CD14-positive monocyte (primary cell): ENCODE measurements at regions not wholly inside any gene's neighbourhood (a gene's known extent, or its start where the extent isn't known, plus 50 kb on each side); places are given as distances from the start of the nearest gene placed in this dataset.

ENCODE experiments used
- DNase-seq, 3 donors: peaks; one replicate each; pipeline ENCODE4 v3.0.0-alpha.2; 2011 to 2022
- H2AFZ ChIP-seq: 2 replicates; pipeline ENCODE4 v1.6.0; 2012; ENCODE audit warnings: mild to moderate bottlenecking, low read depth, low read length, inconsistent platforms; ENCODE audit not compliant: insufficient read depth, poor library complexity, severe bottlenecking
- H3K27ac ChIP-seq, 2 donors: 1 replicate in 1 of 2; 2 replicates in 1 of 2; pipeline ENCODE4 v1.5.1; 2012 to 2013; ENCODE audit warnings: low read length in 2 of 2, control low read depth in 1 of 2, inconsistent platforms in 1 of 2, low read depth in 1 of 2, mild to moderate bottlenecking in 1 of 2
- H3K27me3 ChIP-seq, 2 donors: one replicate each; pipeline versions ENCODE4 v1.6.0 to v1.6.1; 2011 to 2013; ENCODE audit warnings: low read length in 2 of 2; ENCODE audit not compliant: control insufficient read depth in 2 of 2, insufficient read depth in 2 of 2
- H3K36me3 ChIP-seq, 2 donors: replicated peaks in 1 of 2; 1 replicate in 1 of 2; 2 replicates in 1 of 2; pipeline versions ENCODE4 v1.5.1 to v1.6.1; 2012 to 2013; ENCODE audit warnings: low read length in 2 of 2, control low read depth in 1 of 2, inconsistent platforms in 1 of 2, mild to moderate bottlenecking in 1 of 2; ENCODE audit not compliant: insufficient read depth in 2 of 2, control insufficient read depth in 1 of 2
- H3K4me1 ChIP-seq, 2 donors: 1 replicate in 1 of 2; 2 replicates in 1 of 2; pipeline versions ENCODE4 v1.5.1 to v1.6.1; 2012 to 2013; ENCODE audit warnings: low read length in 2 of 2, control low read depth in 1 of 2, inconsistent platforms in 1 of 2, mild to moderate bottlenecking in 1 of 2, moderate library complexity in 1 of 2; ENCODE audit not compliant: insufficient read depth in 2 of 2, control insufficient read depth in 1 of 2
- H3K4me2 ChIP-seq: replicated peaks from 2 replicates; pipeline ENCODE3; 2012; ENCODE audit warnings: low read length, moderate library complexity, mild to moderate bottlenecking; ENCODE audit not compliant: poor library complexity, severe bottlenecking; ENCODE audit errors: extremely low read depth
- H3K4me3 ChIP-seq, 3 experiments: fragments of 200-600 bp in 1 of 3; sonication (generic) in 1 of 3; replicated peaks in 1 of 3; 1 replicate in 2 of 3; 2 replicates in 1 of 3; pipeline ENCODE4 v1.5.1; 2011 to 2013; ENCODE audit warnings: low read length in 3 of 3, mild to moderate bottlenecking in 3 of 3, control low read depth in 2 of 3, low read depth in 2 of 3, inconsistent platforms in 1 of 3, moderate library complexity in 1 of 3
- H3K79me2 ChIP-seq: 2 replicates; pipeline ENCODE4 v1.6.0; 2012; ENCODE audit warnings: mild to moderate bottlenecking, control low read depth, inconsistent platforms, low read length, moderate library complexity; ENCODE audit not compliant: insufficient read depth
- H3K9ac ChIP-seq: 2 replicates; pipeline ENCODE4 v1.6.0; 2017; ENCODE audit warnings: low read length, mild to moderate bottlenecking; ENCODE audit not compliant: insufficient read depth, poor library complexity, severe bottlenecking
- H3K9me3 ChIP-seq, 2 donors: replicated peaks in 1 of 2; 1 replicate in 1 of 2; 2 replicates in 1 of 2; pipeline versions ENCODE4 v1.5.1 to v1.6.1; 2012 to 2013; ENCODE audit warnings: low read length in 2 of 2, control low read depth in 1 of 2; ENCODE audit not compliant: control insufficient read depth in 1 of 2, insufficient read depth in 1 of 2
- H4K20me1 ChIP-seq: 2 replicates; pipeline ENCODE4 v1.6.0; 2012; ENCODE audit warnings: mild to moderate bottlenecking, low read length, control low read depth, moderate library complexity; ENCODE audit not compliant: insufficient read depth
- H3K27ac Mint-ChIP-seq, 7 donors: one replicate each; pipeline ENCODE4 v1.8.0; 2020; ENCODE audit warnings: mild to moderate bottlenecking in 7 of 7, mixed read lengths in 7 of 7, moderate library complexity in 6 of 7, inconsistent platforms in 2 of 7
- H3K27me3 Mint-ChIP-seq, 3 donors: one replicate each; pipeline ENCODE4 v1.8.0; 2021 to 2022; ENCODE audit warnings: low read depth in 3 of 3, mild to moderate bottlenecking in 3 of 3, mixed read lengths in 3 of 3, moderate library complexity in 3 of 3, inconsistent platforms in 1 of 3
- H3K36me3 Mint-ChIP-seq, 2 donors: one replicate each; pipeline ENCODE4 v1.8.0; 2020; ENCODE audit warnings: mixed read lengths in 2 of 2, inconsistent platforms in 1 of 2, mild to moderate bottlenecking in 1 of 2
- H3K4me1 Mint-ChIP-seq: one replicate; pipeline ENCODE4 v1.8.0; 2020; ENCODE audit warnings: mild to moderate bottlenecking, mixed read lengths
- H3K4me3 Mint-ChIP-seq, 2 donors: one replicate each; pipeline ENCODE4 v1.8.0; 2020; ENCODE audit warnings: mild to moderate bottlenecking in 2 of 2, mixed read lengths in 2 of 2, moderate library complexity in 1 of 2
- H3K9me3 Mint-ChIP-seq, 7 donors: one replicate each; pipeline ENCODE4 v1.8.0; 2020 to 2022; ENCODE audit warnings: mixed read lengths in 7 of 7, mild to moderate bottlenecking in 6 of 7, moderate library complexity in 6 of 7, inconsistent platforms in 2 of 7
- CTCF ChIP-seq: fragments of 200-600 bp; IDR thresholded peaks from one replicate; pipeline ENCODE4 v1.8.0; 2022; ENCODE audit warnings: antibody characterized with exemption, mild to moderate bottlenecking
- WGBS: methylation state at CpG from one replicate; pipeline ENCODE4 v1.1.5; 2013; ENCODE audit warnings: missing lambda C conversion rate; ENCODE audit not compliant: insufficient coverage; 5-methylcytosine and 5-hydroxymethylcytosine counted together
- intact Hi-C, 2 donors: fragments of 100-400 bp; cut with micrococcal nuclease; formaldehyde crosslinking; loops; one replicate each; pipeline versions ENCODE4 v1.15.0 to v1.15.1; 2023

GRCh38 chr16:66030036-66030435 is 336.5 kb upstream of the CDH5 start:
- H3K27ac ChIP-seq: no peak overlapping the region
- H3K9me3 ChIP-seq: peaks cover under 1 to 1% of the 10 kb centered on the region in 2 donors
- no peak overlapping the region for H3K4me3 ChIP-seq
- no peaks in the 10 kb centered on the region for H4K20me1 ChIP-seq
- no peak overlapping the region for H3K4me2 ChIP-seq
- H3K4me1 ChIP-seq: no peaks in the 10 kb centered on the region
- H3K27me3 ChIP-seq: no peaks in the 10 kb centered on the region
- H3K36me3 ChIP-seq: no peaks in the 10 kb centered on the region
- H2AFZ ChIP-seq: no peak overlapping the region
- no peak overlapping the region for H3K9ac ChIP-seq
- DNase-seq: no peak
- no peaks in the 10 kb centered on the region for H3K36me3 Mint-ChIP-seq
- no peak overlapping the region for H3K27ac Mint-ChIP-seq
- H3K27me3 Mint-ChIP-seq: peaks cover 2 to 8% (median 3%) of the 10 kb centered on the region in 3 donors
- no peaks in the 10 kb centered on the region for H3K4me1 Mint-ChIP-seq
- no peak for TF ChIP-seq CTCF
- H3K9me3 Mint-ChIP-seq: peaks cover 0 to 9% (median 5%) of the 10 kb centered on the region in 7 donors
- WGBS: no CpG with 5 or more reads among the region's 4 CpGs
- H3K4me3 Mint-ChIP-seq: no peak overlapping the region
- intact Hi-C loops: no loop called here
- no peaks in the 10 kb centered on the region for H3K79me2 ChIP-seq

DNA sequence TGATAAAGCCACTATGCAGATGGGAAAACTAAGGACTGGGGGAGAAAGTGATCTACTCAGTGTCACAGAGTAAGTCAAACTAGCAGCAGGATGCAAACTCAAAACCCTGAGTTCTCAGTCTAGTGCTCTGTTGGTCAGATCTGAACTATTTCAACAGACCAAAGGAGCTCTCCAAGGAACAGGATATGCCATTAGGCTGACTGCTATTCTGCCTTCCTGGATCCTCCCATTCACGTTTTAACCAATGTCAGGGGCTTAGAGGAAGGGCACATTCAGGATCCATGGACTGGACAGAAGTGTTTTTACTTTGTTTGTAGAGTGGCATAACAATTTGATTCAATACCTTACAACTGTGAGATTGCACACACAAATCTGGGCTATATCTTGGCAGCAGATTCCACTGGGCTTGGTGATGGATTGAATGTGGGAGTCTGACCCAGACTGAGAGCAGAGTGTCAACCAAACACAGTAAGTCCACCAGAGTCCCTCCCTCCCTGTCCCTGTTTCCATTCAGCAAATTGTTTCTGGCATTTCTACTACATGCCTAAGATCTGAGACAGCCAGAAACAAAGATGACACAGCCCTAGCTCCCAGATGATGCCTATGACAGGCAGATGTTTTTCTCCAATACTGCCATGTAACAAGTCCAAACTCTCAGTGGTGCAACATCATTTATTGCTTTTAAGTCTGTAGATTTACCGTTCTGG is 337.8 kb upstream of the CDH5 start:
- H3K36me3 ChIP-seq: no peaks in the 10 kb centered on the region
- intact Hi-C loops: no loop called here
- no peak for DNase-seq
- Mint-ChIP-seq H3K9me3 (peaks cover 8 to 19% (median 11%) of the 10 kb centered on the region in 7 donors), H3K36me3 (no peaks in the 10 kb centered on the region), H3K4me1 (no peaks in the 10 kb centered on the region), H3K27ac (no peak overlapping the region), H3K27me3 (peaks cover 3 to 7% (median 3%) of the 10 kb centered on the region in 3 donors), H3K4me3 (no peak overlapping the region)
- no peak overlapping the region for H3K9ac ChIP-seq
- H3K27ac ChIP-seq: no peak overlapping the region
- no peak overlapping the region for H3K4me3 ChIP-seq
- H4K20me1 ChIP-seq: no peaks in the 10 kb centered on the region
- WGBS: no CpG with 5 or more reads among the region's 2 CpGs
- no peaks in the 10 kb centered on the region for H3K79me2 ChIP-seq
- TF ChIP-seq CTCF: no peak
- no peak overlapping the region for H2AFZ ChIP-seq
- no peaks in the 10 kb centered on the region for H3K4me1 ChIP-seq
- H3K4me2 ChIP-seq: no peak overlapping the region
- H3K27me3 ChIP-seq: no peaks in the 10 kb centered on the region
- peaks cover 7 to 8% of the 10 kb centered on the region in 2 donors for H3K9me3 ChIP-seq
